DOHH2 (cell line): ENCODE measurements at regions not wholly inside any gene's neighbourhood (a gene's known extent, or its start where the extent isn't known, plus 50 kb on each side); places are given as distances from the start of the nearest gene placed in this dataset.

Source experiments
- H3F3A ChIP-seq: fragments of 200-600 bp; sonication (generic), shearing (Covaris generic); 2 replicates; pipeline ENCODE4 v1.6.0; 2016; ENCODE audit warnings: antibody characterized with exemption, mild to moderate bottlenecking; ENCODE audit not compliant: control insufficient read depth, insufficient read depth
- H3K27ac ChIP-seq: fragments of 200-600 bp; sonication (generic); 2 replicates; pipeline ENCODE4 v1.5.1; 2014; ENCODE audit warnings: low read depth, mild to moderate bottlenecking, low read length, moderate library complexity
- H3K27me3 ChIP-seq: fragments of 200-600 bp; sonication (generic); 2 replicates; pipeline ENCODE4 v1.6.1; 2014; ENCODE audit warnings: mild to moderate bottlenecking, low read length, mixed read lengths; ENCODE audit not compliant: control insufficient read depth
- H3K36me3 ChIP-seq: fragments of 200-600 bp; sonication (generic); 2 replicates; pipeline ENCODE4 v1.6.1; 2014; ENCODE audit warnings: mild to moderate bottlenecking, low read length, moderate library complexity, mixed read lengths; ENCODE audit not compliant: control insufficient read depth
- H3K4me1 ChIP-seq: fragments of 200-600 bp; sonication (generic); 2 replicates; pipeline ENCODE4 v1.6.1; 2014; ENCODE audit warnings: mild to moderate bottlenecking, low read length, mixed read lengths; ENCODE audit not compliant: control insufficient read depth
- H3K4me2 ChIP-seq: fragments of 200-600 bp; sonication (generic); 2 replicates; pipeline ENCODE4 v1.6.0; 2014; ENCODE audit warnings: mild to moderate bottlenecking, low read length, moderate library complexity
- H3K4me3 ChIP-seq: fragments of 200-600 bp; sonication (generic); 2 replicates; pipeline ENCODE4 v1.5.1; 2014; ENCODE audit warnings: mild to moderate bottlenecking, low read length, mixed read lengths
- H3K79me2 ChIP-seq: fragments of 200-600 bp; sonication (generic); 2 replicates; pipeline ENCODE4 v1.6.1; 2014; ENCODE audit warnings: mild to moderate bottlenecking, low read length, mixed read lengths; ENCODE audit not compliant: control insufficient read depth
- H3K9me2 ChIP-seq: fragments of 200-600 bp; sonication (generic); replicated peaks from 2 replicates; pipeline ENCODE4 v1.6.1; 2014; ENCODE audit warnings: mild to moderate bottlenecking, low read length, mixed read lengths; ENCODE audit not compliant: control insufficient read depth
- H3K9me3 ChIP-seq: fragments of 200-600 bp; sonication (generic); 2 replicates; pipeline ENCODE4 v1.6.1; 2014; ENCODE audit warnings: antibody characterized with exemption, low read length, mixed read lengths; ENCODE audit not compliant: control insufficient read depth, insufficient read depth
- H4K20me1 ChIP-seq: fragments of 200-600 bp; sonication (generic); 2 replicates; pipeline ENCODE4 v1.6.0; 2014; ENCODE audit warnings: low read depth, mild to moderate bottlenecking, antibody characterized with exemption, low read length, moderate library complexity; ENCODE audit not compliant: control insufficient read depth, insufficient read depth
- CTCF ChIP-seq: fragments of 200-600 bp; sonication (generic); IDR thresholded peaks from one replicate; pipeline ENCODE4 v1.5.1; 2014; ENCODE audit warnings: antibody characterized with exemption, mild to moderate bottlenecking, low read depth, low read length; ENCODE audit not compliant: poor library complexity, severe bottlenecking
- EZH2phosphoT487 ChIP-seq: fragments of 200-600 bp; sonication (generic); IDR thresholded peaks from 2 replicates; pipeline ENCODE4 v1.6.1; 2017; ENCODE audit warnings: borderline replicate concordance, mild to moderate bottlenecking, antibody characterized with exemption, low read length, moderate library complexity, mixed read lengths

DNA sequence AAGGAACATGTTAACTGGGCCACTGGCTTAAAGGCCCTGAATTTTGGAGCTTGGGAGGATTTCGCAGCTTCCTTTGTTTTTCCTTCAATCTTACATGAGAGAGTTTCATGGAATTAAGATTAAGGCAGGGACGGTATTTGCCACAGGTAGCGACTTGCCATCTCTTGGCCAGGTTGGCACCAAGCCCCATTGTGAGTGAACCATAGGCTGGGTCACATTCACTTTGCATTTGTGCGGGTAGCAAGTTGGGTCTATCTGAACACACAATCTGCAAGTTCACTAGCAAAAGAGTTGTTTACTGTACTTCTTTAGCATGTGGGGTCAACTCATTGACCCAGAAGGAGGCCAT, 106.2 kb upstream of the ATP1A1 start:
- no peaks in the 10 kb centered on the region for H3K79me2 ChIP-seq
- no peaks in the 10 kb centered on the region for H3K27me3 ChIP-seq
- no peak overlapping the region for H3K4me2 ChIP-seq
- no peaks in the 10 kb centered on the region for H3K9me3 ChIP-seq
- H3K4me3 ChIP-seq = no peak overlapping the region
- H3K36me3 ChIP-seq = no peaks in the 10 kb centered on the region
- H3K4me1 ChIP-seq = peaks cover 22% of the 10 kb centered on the region
- TF ChIP-seq CTCF = no peak
- TF ChIP-seq EZH2phosphoT487 = no peak
- H3F3A ChIP-seq = no peaks in the 10 kb centered on the region
- H3K9me2 ChIP-seq = no peaks in the 10 kb centered on the region
- H4K20me1 ChIP-seq = no peaks in the 10 kb centered on the region
- no peak overlapping the region for H3K27ac ChIP-seq

DNA sequence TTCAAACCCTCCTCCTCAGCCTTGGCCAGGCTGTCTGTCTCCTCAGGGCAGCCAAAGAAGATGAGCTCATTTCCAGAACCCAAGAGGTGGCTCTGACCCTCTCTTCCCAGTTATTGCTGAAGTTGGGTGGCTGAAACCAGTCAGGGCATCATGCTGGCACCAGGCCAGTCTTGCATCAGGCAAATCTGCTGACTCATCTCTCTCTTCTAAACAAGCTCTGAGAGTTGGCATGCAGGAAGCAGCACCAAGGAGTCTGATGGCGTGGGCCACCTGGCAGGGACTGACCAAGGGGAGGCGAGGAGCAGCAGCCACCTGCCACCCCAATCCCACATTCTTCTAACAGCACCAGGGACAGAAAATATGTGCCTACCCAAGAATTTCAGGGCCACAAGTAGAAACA, 104.8 kb upstream of the ATP1A1 start:
- Histone ChIP-seq H3K36me3 (no peaks in the 10 kb centered on the region), H4K20me1 (no peaks in the 10 kb centered on the region), H3F3A (no peaks in the 10 kb centered on the region), H3K27ac (no peak overlapping the region), H3K4me1 (peaks cover 8% of the 10 kb centered on the region), H3K9me2 (no peaks in the 10 kb centered on the region), H3K4me3 (no peak overlapping the region), H3K79me2 (no peaks in the 10 kb centered on the region), H3K4me2 (no peak overlapping the region), H3K9me3 (no peaks in the 10 kb centered on the region), H3K27me3 (no peaks in the 10 kb centered on the region)
- TF ChIP-seq EZH2phosphoT487 = no peak
- TF ChIP-seq CTCF = no peak

- Histone ChIP-seq H3K4me1 (no peaks in the 10 kb centered on the region), H3K9me3 (no peaks in the 10 kb centered on the region), H3K4me2 (no peak overlapping the region), H4K20me1 (no peaks in the 10 kb centered on the region), H3F3A (no peaks in the 10 kb centered on the region), H3K27me3 (no peaks in the 10 kb centered on the region), H3K27ac (no peak overlapping the region), H3K36me3 (no peaks in the 10 kb centered on the region), H3K4me3 (no peak overlapping the region), H3K79me2 (no peaks in the 10 kb centered on the region), H3K9me2 (no peaks in the 10 kb centered on the region)
- no peak for TF ChIP-seq CTCF
- TF ChIP-seq EZH2phosphoT487 = no peak
These were observed 102.6 kb upstream of the ATP1A1 start for GRCh38 chr1:116270316-116271057.
